Lower lobe of right lung (tissue), 2 donors: ENCODE measurements at regions not wholly inside any gene's neighbourhood (a gene's known extent, or its start where the extent isn't known, plus 50 kb on each side); places are given as distances from the start of the nearest gene placed in this dataset.

ENCODE experiments used
- ATAC-seq, 2 donors: fragments of 200-7000 bp; cut with Tn5 transposase; one replicate each; pipeline ENCODE4 v1.9.1; 2020 to 2022; ENCODE audit warnings: mild to moderate bottlenecking in 2 of 2, moderate library complexity in 2 of 2
- DNase-seq: peaks from one replicate; pipeline ENCODE4 v3.0.0-alpha.2; 2020
- H3K27ac ChIP-seq: fragments of 200-600 bp; one replicate; pipeline ENCODE4 v1.8.0; 2022
- H3K27me3 ChIP-seq: fragments of 200-600 bp; one replicate; pipeline ENCODE4 v1.8.0; 2022; ENCODE audit warnings: low read depth
- H3K36me3 ChIP-seq: fragments of 200-600 bp; one replicate; pipeline ENCODE4 v1.8.0; 2022; ENCODE audit warnings: mild to moderate bottlenecking
- H3K4me1 ChIP-seq: fragments of 200-600 bp; one replicate; pipeline ENCODE4 v1.8.0; 2022
- H3K4me3 ChIP-seq: fragments of 200-600 bp; one replicate; pipeline ENCODE4 v1.8.0; 2022; ENCODE audit warnings: mild to moderate bottlenecking
- H3K9me3 ChIP-seq: fragments of 200-600 bp; one replicate; pipeline ENCODE4 v1.8.0; 2022
- CTCF ChIP-seq: fragments of 200-600 bp; IDR thresholded peaks from one replicate; pipeline ENCODE4 v1.8.0; 2022; ENCODE audit warnings: antibody characterized with exemption, mild to moderate bottlenecking
- intact Hi-C: fragments of 100-400 bp; cut with DNase I; formaldehyde crosslinking; loops from one replicate; pipeline ENCODE4 v1.11.0; 2022
- donor health status: DM: no; HTN: yes; CAD: no; lungs with severe emphysema.

GRCh38 chr22:27631641-27632040 is 169.9 kb downstream of the MN1 start:
- no peaks in the 10 kb centered on the region for H3K36me3 ChIP-seq
- no peaks in the 10 kb centered on the region for H3K4me1 ChIP-seq
- intact Hi-C loops: no loop called here
- DNase-seq (no peak), ATAC-seq (no peak)
- no peak overlapping the region for H3K27ac ChIP-seq
- H3K27me3 ChIP-seq: peaks cover 22% of the 10 kb centered on the region
- no peaks in the 10 kb centered on the region for H3K9me3 ChIP-seq
- H3K4me3 ChIP-seq: no peak overlapping the region
- TF ChIP-seq CTCF: no peak

DNA sequence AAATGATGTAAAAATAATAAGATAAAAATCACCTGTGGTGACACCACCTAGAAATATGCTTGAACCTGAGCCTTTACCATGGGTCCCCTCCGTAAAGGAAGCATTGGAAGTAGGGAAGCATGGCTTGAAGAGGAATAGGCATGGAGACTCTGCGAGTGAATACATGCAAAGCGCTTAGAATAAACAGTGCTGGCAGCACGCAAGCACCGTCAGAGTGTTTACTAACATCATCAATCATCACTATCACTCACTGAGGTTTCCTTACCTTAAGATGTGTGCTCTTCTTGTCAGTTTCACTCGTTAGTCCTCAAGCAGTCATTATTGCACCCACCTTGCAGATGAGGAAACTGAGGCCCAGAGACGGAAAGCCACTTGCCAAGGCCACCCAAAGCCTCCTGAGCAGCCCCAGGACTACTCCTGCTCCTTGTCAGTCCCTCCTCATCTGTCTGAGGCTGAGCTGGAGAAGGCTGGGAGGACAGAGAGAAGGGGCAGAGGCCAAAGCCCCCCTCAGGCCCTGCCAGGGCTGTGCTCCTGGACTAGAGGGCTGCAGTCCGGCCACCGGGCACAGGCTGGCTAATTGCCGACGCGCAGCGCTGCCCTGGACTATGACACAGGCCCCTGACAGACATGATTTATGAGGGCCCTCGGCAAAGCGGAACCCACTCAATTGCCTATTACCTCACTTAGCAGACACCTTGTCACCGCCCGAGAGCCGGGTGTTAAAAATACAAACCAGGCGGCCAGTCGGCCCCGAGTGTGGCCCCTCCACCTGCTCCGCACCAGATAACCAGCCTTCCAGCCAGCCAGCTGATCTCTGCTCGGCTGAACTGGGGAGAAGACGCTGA is 168.9 kb downstream of the MN1 start:
- ATAC-seq (no peak), DNase-seq (no peak)
- H3K4me1 ChIP-seq: no peaks in the 10 kb centered on the region
- no peaks in the 10 kb centered on the region for H3K36me3 ChIP-seq
- no peak overlapping the region for H3K4me3 ChIP-seq
- H3K27ac ChIP-seq: no peak overlapping the region
- no peaks in the 10 kb centered on the region for H3K9me3 ChIP-seq
- no peak for TF ChIP-seq CTCF
- peaks cover 22% of the 10 kb centered on the region for H3K27me3 ChIP-seq
- intact Hi-C loops: no loop called here

- TF ChIP-seq CTCF: no peak
- no peak for ATAC-seq
- intact Hi-C loops: no loop called here
- Histone ChIP-seq H3K36me3 (no peaks in the 10 kb centered on the region), H3K9me3 (no peaks in the 10 kb centered on the region), H3K27ac (no peak overlapping the region), H3K27me3 (peaks cover 22% of the 10 kb centered on the region), H3K4me1 (no peaks in the 10 kb centered on the region), H3K4me3 (no peak overlapping the region)
- no peak for DNase-seq
These were observed 168.2 kb downstream of the MN1 start for GRCh38 chr22:27633296-27633871.

DNA sequence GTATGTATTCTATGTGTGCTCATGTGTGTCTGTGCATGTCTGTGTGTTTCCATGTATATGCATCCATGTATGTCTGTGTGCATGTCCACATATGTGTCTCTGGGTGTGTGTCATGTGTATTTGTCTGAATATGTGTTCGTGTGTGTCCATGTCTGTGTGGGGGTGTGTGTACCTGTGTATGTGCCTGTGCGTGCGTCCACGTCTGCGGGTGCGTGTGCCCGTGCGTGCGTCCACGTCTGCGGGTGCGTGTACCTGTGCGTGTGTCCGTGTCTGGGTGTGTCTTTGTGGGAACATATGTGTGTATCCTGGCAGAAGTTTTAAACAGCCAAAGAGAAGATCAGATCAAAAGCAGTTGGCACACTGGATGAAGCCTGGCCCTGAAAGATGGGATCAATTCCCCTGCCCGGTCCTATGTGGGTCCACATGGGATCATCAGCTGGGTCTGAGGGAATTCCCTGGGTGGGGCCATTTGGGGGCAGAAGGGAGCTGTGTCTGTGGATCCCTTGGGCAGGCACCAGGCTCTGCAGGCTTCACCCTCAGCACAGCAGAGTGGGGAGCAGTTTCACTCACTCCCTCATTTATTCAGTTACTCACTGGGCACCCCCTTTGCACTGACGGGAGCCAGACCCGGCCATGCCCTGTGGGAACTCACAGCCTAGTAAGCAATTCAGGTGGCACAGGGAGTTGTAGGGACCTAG is 167.4 kb downstream of the MN1 start:
- Histone ChIP-seq H3K27me3 (peaks cover 26% of the 10 kb centered on the region), H3K36me3 (no peaks in the 10 kb centered on the region), H3K4me1 (no peaks in the 10 kb centered on the region), H3K27ac (no peak overlapping the region), H3K4me3 (no peak overlapping the region), H3K9me3 (no peaks in the 10 kb centered on the region)
- DNase-seq: no peak
- ATAC-seq: no peak
- no peak for TF ChIP-seq CTCF
- intact Hi-C loops: no loop called here

DNA sequence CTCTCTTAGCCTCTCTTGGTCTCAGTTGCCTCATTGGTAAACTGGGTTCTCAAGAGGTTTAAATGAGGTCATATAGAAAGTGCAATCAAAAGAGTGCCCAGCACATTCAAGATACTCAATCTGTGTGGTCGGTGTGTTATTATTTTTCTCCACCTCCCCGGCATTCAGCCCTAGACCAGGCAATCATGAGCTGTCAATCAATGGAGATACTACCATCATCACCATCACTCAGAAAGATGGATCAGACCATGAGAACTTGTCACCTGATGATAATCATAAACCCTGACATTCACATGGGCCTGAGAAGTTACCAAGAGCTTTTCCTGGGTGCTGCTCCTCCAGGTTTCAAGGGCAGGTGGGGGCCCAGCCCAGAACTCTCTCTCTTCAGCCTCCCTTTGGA is 166.1 kb downstream of the MN1 start:
- Histone ChIP-seq H3K4me3 (no peak overlapping the region), H3K27ac (no peak overlapping the region), H3K27me3 (peaks cover 26% of the 10 kb centered on the region), H3K36me3 (no peaks in the 10 kb centered on the region), H3K9me3 (no peaks in the 10 kb centered on the region), H3K4me1 (no peaks in the 10 kb centered on the region)
- no peak for DNase-seq
- ATAC-seq: no peak
- intact Hi-C loops: no loop called here
- TF ChIP-seq CTCF: no peak
